Stromal cell of bone marrow (primary cell): ENCODE measurements at regions not wholly inside any gene's neighbourhood (a gene's known extent, or its start where the extent isn't known, plus 50 kb on each side); places are given as distances from the start of the nearest gene placed in this dataset.

Source experiments
- DNase-seq: peaks from one replicate; pipeline ENCODE4 v3.0.0-alpha.2; 2012; ENCODE audit warnings: low read depth

- no peak for DNase-seq
Measured at GRCh38 chr12:107553211-107553765, 132.3 kb upstream of the PWP1 start.

- DNase-seq, result no peak
Measured at GRCh38 chr12:107554941-107555340, 130.7 kb upstream of the PWP1 start.

GRCh38 chr12:107557026-107557425, 128.6 kb upstream of the PWP1 start:
- DNase-seq, result no peak

GRCh38 chr12:107557589-107558100, 128.0 kb upstream of the PWP1 start:
- DNase-seq, result no peak

GRCh38 chr12:107558141-107558815, 127.3 kb upstream of the PWP1 start:
- no peak for DNase-seq

GRCh38 chr12:107558816-107559382, 126.7 kb upstream of the PWP1 start:
- no peak for DNase-seq

- DNase-seq, result no peak
Measured at GRCh38 chr12:107560165-107560898, 125.3 kb upstream of the PWP1 start.

- DNase-seq, result no peak
Measured at GRCh38 chr12:107560899-107561285, 124.7 kb upstream of the PWP1 start.

- no peak for DNase-seq
Measured at GRCh38 chr12:107564946-107565345, 120.7 kb upstream of the PWP1 start.

- no peak for DNase-seq
Measured at GRCh38 chr12:107565551-107565950, 120.0 kb upstream of the PWP1 start.

- DNase-seq, result no peak
Measured at GRCh38 chr12:107567876-107568619, 117.6 kb upstream of the PWP1 start.

- DNase-seq, result peak; percentile 41
Measured at GRCh38 chr12:107568718-107569117, 116.9 kb upstream of the PWP1 start.

- no peak for DNase-seq
Measured at GRCh38 chr12:107570721-107571120, 114.9 kb upstream of the PWP1 start.

- DNase-seq, result no peak
Measured at GRCh38 chr12:107571492-107571891, 114.1 kb upstream of the PWP1 start.

- DNase-seq, result no peak
Measured at GRCh38 chr12:107574691-107575090, 110.9 kb upstream of the PWP1 start.

GRCh38 chr12:107580750-107581618, 104.6 kb upstream of the PWP1 start:
- no peak for DNase-seq

GRCh38 chr12:107581619-107582015, 104.0 kb upstream of the PWP1 start:
- no peak for DNase-seq

GRCh38 chr12:107583551-107583950, 102.0 kb upstream of the PWP1 start:
- DNase-seq, result no peak

- DNase-seq, result no peak
Measured at GRCh38 chr12:107584563-107584962, 101.0 kb upstream of the PWP1 start.

- DNase-seq, result no peak
Measured at GRCh38 chr12:107586256-107586970, 99.2 kb upstream of the PWP1 start.

GRCh38 chr12:107590413-107590812, 95.2 kb upstream of the PWP1 start:
- no peak for DNase-seq
